Type B pancreatic cell (in vitro differentiated cells): ENCODE measurements at regions not wholly inside any gene's neighbourhood (a gene's known extent, or its start where the extent isn't known, plus 50 kb on each side); places are given as distances from the start of the nearest gene placed in this dataset.

Source experiments
- DNase-seq: peaks from one replicate; pipeline ENCODE4 v3.0.0; 2021; ENCODE audit warnings: mixed read lengths; ENCODE audit not compliant: unreplicated experiment; ENCODE audit errors: extremely low spot score
- H3K27ac Mint-ChIP-seq: 2 replicates; pipeline ENCODE4 v1.8.0; 2021; ENCODE audit warnings: mild to moderate bottlenecking, mixed read lengths
- H3K27me3 Mint-ChIP-seq: 2 replicates; pipeline ENCODE4 v1.8.0; 2021; ENCODE audit warnings: mixed read lengths
- H3K36me3 Mint-ChIP-seq: 2 replicates; pipeline ENCODE4 v1.8.0; 2021; ENCODE audit warnings: mixed read lengths
- H3K4me1 Mint-ChIP-seq: one replicate; pipeline ENCODE4 v1.8.0; 2021; ENCODE audit warnings: mixed read lengths; ENCODE audit not compliant: unreplicated experiment
- H3K4me3 Mint-ChIP-seq: 2 replicates; pipeline ENCODE4 v1.8.0; 2021; ENCODE audit warnings: mild to moderate bottlenecking, mixed read lengths
- H3K9me3 Mint-ChIP-seq: 2 replicates; pipeline ENCODE4 v1.8.0; 2021; ENCODE audit warnings: mixed read lengths
- TF ChIP-seq, protein P1 (sequence below): fragments of 200-600 bp; sonication (generic); conservative IDR thresholded peaks from 2 replicates; pipeline ENCODE4 v1.5.0; 2021; ENCODE audit warnings: antibody characterized with exemption, mild to moderate bottlenecking

DNA sequence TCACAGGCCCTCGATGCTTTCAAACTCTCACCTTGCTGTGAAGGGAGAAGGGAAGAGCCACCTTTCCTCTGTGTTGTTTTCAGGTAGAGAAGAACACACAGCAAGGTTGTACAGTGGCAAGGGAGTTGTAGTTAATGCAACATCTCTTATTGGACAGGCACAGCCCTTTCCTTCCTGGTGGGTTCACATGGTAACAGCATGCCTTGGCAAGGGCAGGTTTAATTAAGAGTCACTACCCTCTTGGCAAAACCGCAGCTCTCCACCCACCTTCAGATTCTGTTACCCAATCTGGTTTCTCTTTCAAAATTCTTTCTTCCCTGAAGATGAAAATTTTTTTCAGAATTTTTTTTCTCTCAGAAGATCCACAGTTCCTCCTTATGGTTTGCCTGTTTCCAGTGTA lies 253.1 kb downstream of the TLR4 start:
- no peak for DNase-seq
- Mint-ChIP-seq H3K27ac (no peak overlapping the region), H3K36me3 (no peaks in the 10 kb centered on the region), H3K4me3 (no peak overlapping the region), H3K9me3 (no peaks in the 10 kb centered on the region), H3K4me1 (no peaks in the 10 kb centered on the region), H3K27me3 (no peaks in the 10 kb centered on the region)
- TF ChIP-seq, protein P1, sequence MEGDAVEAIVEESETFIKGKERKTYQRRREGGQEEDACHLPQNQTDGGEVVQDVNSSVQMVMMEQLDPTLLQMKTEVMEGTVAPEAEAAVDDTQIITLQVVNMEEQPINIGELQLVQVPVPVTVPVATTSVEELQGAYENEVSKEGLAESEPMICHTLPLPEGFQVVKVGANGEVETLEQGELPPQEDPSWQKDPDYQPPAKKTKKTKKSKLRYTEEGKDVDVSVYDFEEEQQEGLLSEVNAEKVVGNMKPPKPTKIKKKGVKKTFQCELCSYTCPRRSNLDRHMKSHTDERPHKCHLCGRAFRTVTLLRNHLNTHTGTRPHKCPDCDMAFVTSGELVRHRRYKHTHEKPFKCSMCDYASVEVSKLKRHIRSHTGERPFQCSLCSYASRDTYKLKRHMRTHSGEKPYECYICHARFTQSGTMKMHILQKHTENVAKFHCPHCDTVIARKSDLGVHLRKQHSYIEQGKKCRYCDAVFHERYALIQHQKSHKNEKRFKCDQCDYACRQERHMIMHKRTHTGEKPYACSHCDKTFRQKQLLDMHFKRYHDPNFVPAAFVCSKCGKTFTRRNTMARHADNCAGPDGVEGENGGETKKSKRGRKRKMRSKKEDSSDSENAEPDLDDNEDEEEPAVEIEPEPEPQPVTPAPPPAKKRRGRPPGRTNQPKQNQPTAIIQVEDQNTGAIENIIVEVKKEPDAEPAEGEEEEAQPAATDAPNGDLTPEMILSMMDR: no peak

DNA sequence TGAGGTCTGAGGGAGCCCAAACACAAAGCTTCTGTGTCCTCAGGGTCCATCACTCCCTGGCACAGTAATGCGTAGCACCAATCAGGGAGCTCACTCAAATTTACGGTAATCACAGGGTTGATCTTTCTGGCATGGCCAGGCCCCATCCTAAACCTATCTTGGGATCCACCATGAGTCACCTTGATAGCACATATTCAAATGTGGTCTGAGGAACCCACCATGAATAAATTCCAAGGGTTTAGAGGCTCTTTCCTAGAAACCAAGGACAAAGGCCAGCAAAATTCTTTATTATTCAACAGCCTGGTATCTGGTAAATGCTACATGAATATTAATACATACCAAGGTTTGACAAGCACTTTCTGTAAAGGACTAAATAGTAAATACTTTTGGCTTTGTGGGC lies 254.5 kb downstream of the TLR4 start:
- Mint-ChIP-seq H3K9me3 (no peaks in the 10 kb centered on the region), H3K4me1 (no peaks in the 10 kb centered on the region), H3K27ac (no peak overlapping the region), H3K27me3 (no peaks in the 10 kb centered on the region), H3K4me3 (no peak overlapping the region), H3K36me3 (no peaks in the 10 kb centered on the region)
- no peak for DNase-seq
- TF ChIP-seq, protein P1: no peak

DNA sequence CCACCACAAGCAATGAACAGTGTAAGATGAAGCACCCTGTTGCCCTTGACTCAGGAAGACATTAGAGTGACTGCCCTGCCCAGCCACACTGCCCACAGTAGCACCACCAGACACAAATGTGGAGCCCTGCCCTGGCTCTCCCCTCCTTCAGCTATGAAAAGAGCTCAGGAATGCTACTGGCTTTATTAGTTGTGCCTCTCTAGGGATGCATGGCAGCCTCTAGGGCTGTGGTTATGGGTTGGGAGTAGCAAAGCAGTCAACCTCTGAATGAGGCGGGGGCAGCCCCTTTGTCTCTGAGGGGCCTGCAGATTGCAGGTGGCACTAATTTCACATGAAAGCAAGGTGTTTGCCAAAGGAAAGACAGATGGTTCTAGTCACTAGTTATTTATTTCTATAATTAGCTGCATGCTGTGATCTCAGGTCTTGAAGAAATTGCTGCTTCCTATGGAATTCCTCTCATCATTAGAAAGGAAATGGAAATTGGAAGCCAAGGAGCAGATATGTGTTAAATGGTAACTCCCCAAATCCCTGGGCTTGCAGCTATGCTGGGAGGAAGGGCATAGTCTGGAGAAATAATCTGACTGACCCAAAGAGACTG lies 259.4 kb downstream of the TLR4 start:
- DNase-seq: no peak
- Mint-ChIP-seq H3K27me3 (peaks cover 4% of the 10 kb centered on the region), H3K4me1 (no peaks in the 10 kb centered on the region), H3K27ac (no peak overlapping the region), H3K9me3 (no peaks in the 10 kb centered on the region), H3K4me3 (no peak overlapping the region), H3K36me3 (no peaks in the 10 kb centered on the region)
- TF ChIP-seq, protein P1: no peak

DNA sequence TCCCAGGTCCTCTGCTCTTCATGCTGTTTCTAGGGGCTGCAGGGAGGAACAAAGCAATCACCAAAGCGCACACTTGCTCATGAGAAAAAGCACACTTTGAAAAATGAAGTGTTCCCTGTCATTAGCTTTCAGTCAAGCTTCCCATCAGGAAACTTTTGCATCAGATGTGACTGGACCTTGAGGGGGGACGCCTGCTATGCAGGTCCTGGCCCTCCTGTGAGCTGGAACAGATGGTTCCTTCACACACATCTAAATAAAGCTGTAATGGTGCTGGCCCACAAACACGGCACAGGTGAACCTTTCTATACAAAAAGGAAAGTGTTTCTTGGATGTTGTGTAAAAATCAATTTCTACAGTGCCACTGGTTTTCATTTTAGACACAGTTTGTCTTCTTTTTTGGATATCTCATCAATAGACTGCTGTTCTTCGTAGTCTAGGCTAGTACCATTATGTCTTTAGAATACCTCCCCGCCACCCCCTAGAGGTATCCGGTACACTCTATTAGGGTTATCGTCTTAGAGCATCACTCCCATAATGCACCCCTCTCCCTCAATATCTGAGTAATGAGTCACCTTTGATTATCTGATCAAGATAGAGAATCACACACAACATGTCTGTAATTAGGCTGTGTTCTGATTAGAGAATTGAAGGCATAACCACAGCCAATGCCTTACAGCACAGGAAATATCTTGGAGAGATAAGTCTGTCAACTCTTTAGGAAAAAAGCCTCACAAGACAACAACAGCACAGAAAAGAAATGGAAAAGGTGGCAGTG lies 266.3 kb downstream of the TLR4 start:
- H3K36me3 Mint-ChIP-seq: no peaks in the 10 kb centered on the region
- H3K9me3 Mint-ChIP-seq: no peaks in the 10 kb centered on the region
- H3K27me3 Mint-ChIP-seq: peaks cover 4% of the 10 kb centered on the region
- no peak overlapping the region for H3K27ac Mint-ChIP-seq
- H3K4me1 Mint-ChIP-seq: no peaks in the 10 kb centered on the region
- no peak overlapping the region for H3K4me3 Mint-ChIP-seq
- TF ChIP-seq, protein P1: no peak
- no peak for DNase-seq

DNA sequence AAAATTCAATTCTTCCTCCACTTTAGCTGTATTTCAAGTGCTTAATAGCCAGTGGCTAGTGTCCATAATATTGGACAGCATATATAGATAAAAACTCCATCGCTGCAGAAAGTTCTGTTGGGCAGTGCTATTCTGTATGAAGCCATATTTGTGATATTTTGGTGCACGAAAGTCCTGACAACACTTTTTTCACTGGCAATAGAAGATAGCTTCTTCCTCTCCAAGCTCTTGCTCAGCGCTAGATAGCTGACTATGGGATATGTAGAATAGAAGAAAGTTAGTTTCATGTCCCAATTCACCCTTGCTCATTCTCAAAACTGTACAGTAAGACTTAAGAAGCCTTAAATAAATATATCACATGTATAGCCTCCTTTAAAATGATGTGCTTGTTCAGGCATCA lies 269.9 kb downstream of the TLR4 start:
- Mint-ChIP-seq H3K36me3 (no peaks in the 10 kb centered on the region), H3K27me3 (no peaks in the 10 kb centered on the region), H3K4me3 (no peak overlapping the region), H3K4me1 (no peaks in the 10 kb centered on the region), H3K9me3 (no peaks in the 10 kb centered on the region), H3K27ac (no peak overlapping the region)
- DNase-seq: no peak
- TF ChIP-seq, protein P1: no peak
